GM20000 (cell line): ENCODE measurements at regions not wholly inside any gene's neighbourhood (a gene's known extent, or its start where the extent isn't known, plus 50 kb on each side); places are given as distances from the start of the nearest gene placed in this dataset.

Source experiments
- DNase-seq: peaks from one replicate; pipeline ENCODE4 v3.0.0; 2012; ENCODE audit warnings: low spot score
- TF ChIP-seq, protein P1 (sequence below): IDR thresholded peaks from 2 replicates; pipeline ENCODE4 v1.5.1; 2012; ENCODE audit warnings: mild to moderate bottlenecking, control low read depth; ENCODE audit errors: extremely low read depth, missing control alignments

GRCh38 chr2:125479143-125479636 is 1176.8 kb upstream of the GYPC start:
- no peak for DNase-seq
- TF ChIP-seq, protein P1, sequence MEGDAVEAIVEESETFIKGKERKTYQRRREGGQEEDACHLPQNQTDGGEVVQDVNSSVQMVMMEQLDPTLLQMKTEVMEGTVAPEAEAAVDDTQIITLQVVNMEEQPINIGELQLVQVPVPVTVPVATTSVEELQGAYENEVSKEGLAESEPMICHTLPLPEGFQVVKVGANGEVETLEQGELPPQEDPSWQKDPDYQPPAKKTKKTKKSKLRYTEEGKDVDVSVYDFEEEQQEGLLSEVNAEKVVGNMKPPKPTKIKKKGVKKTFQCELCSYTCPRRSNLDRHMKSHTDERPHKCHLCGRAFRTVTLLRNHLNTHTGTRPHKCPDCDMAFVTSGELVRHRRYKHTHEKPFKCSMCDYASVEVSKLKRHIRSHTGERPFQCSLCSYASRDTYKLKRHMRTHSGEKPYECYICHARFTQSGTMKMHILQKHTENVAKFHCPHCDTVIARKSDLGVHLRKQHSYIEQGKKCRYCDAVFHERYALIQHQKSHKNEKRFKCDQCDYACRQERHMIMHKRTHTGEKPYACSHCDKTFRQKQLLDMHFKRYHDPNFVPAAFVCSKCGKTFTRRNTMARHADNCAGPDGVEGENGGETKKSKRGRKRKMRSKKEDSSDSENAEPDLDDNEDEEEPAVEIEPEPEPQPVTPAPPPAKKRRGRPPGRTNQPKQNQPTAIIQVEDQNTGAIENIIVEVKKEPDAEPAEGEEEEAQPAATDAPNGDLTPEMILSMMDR = no peak

- TF ChIP-seq, protein P1 = no peak
- DNase-seq = no peak
Measured at GRCh38 chr2:125490308-125490707, 1165.7 kb upstream of the GYPC start.

DNA sequence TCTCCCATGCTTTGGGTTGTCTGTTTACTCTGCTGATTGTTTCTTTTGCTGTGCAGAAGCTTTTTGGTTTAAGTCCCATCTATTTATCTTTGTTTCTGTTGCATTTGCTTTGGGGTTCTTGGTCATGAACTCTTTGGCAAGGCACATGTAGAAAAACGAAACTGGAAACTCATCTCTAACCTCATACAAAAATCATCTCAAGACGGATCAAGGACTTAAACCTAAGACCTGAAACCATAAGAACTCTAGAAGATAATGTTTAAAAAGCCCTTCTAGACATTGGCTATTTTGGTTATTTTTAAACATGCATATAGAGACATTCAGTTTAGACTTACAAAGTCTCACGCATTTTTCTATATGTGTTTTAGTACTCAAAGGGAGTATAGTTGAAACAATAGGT is 1164.3 kb upstream of the GYPC start:
- TF ChIP-seq, protein P1 = no peak
- DNase-seq = no peak

DNA sequence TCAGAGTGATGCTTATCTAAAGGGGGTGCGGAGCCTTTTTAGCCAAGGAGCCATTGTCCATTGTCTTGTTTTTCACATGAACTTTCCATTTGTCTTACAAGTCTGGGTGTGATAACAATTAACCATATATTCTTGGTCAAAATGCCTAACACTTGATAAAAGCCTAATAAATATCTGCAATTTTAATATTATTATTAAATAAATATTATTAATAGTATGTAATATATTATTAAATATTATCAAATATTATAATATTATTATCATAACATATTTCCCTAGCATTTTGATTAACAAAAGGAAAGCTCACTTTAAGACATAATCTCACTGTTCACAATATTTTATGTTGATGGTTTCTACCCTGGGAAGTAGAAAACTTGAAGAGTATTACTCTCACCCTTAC is 1143.6 kb upstream of the GYPC start:
- no peak for DNase-seq
- TF ChIP-seq, protein P1 = no peak

DNA sequence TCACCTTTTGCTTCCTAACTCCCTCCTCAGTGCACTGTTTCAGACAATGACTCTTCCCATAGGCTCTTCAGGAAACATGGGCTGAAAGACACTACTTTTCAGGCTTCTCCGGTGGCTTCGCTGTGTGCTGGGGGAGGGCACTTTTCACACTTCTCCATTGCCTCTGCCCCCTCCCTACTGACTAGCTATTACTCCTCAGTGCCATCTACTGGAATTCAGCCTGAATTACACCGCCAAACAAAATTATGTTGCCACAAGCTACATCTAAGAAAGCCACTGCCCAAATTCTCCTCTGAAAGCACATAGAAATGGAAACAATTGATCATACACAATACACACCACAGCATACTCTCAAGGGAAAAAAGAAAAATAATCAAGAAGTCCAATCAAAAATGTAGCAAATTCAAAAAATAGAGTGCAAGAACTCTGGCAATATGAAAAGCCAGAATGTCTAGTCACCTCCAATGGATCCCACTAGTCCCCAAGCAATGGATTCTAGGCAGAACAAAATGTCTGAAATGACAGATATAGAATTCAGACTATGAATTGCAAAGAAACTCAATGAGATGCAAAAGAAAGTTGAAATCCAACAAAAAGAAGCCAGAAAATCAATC is 1139.4 kb upstream of the GYPC start:
- TF ChIP-seq, protein P1 = peak; percentile 81
- DNase-seq = peak; percentile 38

- TF ChIP-seq, protein P1 = no peak
- no peak for DNase-seq
Measured at GRCh38 chr2:125526093-125526492, 1129.9 kb upstream of the GYPC start.

- DNase-seq = no peak
- TF ChIP-seq, protein P1 = no peak
Measured at GRCh38 chr2:125535089-125535488, 1120.9 kb upstream of the GYPC start.
